ENCODE measurements at regions not wholly inside any gene's neighbourhood (a gene's known extent, or its start where the extent isn't known, plus 50 kb on each side); places are given as distances from the start of the nearest gene placed in this dataset.

DNA sequence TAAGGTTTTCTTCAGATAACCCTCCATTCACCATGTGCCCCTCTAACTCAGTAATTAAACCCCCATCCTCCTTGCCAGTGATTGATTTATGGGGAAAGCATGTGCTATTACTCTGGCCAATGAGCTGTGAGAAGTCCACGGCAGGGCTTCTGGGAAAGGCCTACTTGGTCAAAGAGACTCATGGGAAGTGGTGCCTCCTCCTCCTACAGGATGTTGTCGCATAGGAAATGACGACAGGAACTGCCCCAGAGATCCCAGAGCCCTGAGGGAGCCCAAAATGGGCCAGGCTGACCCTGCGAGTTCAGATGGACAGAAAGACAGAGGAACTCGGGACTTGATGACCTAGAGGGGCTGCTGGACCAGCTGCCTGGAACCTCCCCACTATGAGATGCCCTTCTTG, 938.1 kb upstream of the TMEM132C start:
- no peaks in the 10 kb centered on the region; the same call in 2 of the 3 replicates for H3K9me3 ChIP-seq (replicated peaks; ENCODE audit: control insufficient read depth, insufficient read depth, low read length)
- H3K9ac ChIP-seq (ENCODE audit: control insufficient read depth, insufficient read depth, low read length) = no peak overlapping the region
- H3K4me1 ChIP-seq (ENCODE audit: control insufficient read depth, insufficient read depth, low read length) = no peaks in the 10 kb centered on the region
- ChIA-PET RAD21 (ENCODE audit: unreplicated experiment) (no interaction called here), SMC1A (ENCODE audit: uncharacterized antibody, unreplicated experiment) (no interaction called here), POLR2A (no interaction called here), CTCF (no interaction called here)
- no peak for ATAC-seq
- DNase-seq (ENCODE audit: low read depth, low spot score) = no peak
- in situ Hi-C loops (cut with MboI) = no loop called here
- intact Hi-C loops (cut with micrococcal nuclease; ENCODE audit: unreplicated experiment) = no loop called here
- H3K79me2 ChIP-seq (ENCODE audit: control insufficient read depth, insufficient read depth, low read length) = no peaks in the 10 kb centered on the region
- H3K27me3 ChIP-seq (replicated peaks in 1 of 2; ENCODE audit: control insufficient read depth in 2 of 2, insufficient read depth in 2 of 2, low read length in 1 of 2) = no peaks in the 10 kb centered on the region
- H3K36me3 ChIP-seq (ENCODE audit: control insufficient read depth in 2 of 2, insufficient read depth in 2 of 2, low read length in 1 of 2) = no peaks in the 10 kb centered on the region
- H3K4me2 ChIP-seq (ENCODE audit: control insufficient read depth, insufficient read depth) = no peak overlapping the region
- H2AFZ ChIP-seq (ENCODE audit: control insufficient read depth, low read depth, low read length) = no peak overlapping the region
- no TSS peak for BruUV-seq (replicated peaks)
- no peak overlapping the region for H3K4me3 ChIP-seq
- 0% methylated on average over 5 of the region's 5 CpGs for WGBS (ENCODE audit: insufficient coverage, insufficient replicate concordance, low lambda C conversion rate, missing lambda C conversion rate)
- H4K20me1 ChIP-seq (ENCODE audit: control insufficient read depth, insufficient read depth) = no peaks in the 10 kb centered on the region
- no peak overlapping the region for H3K27ac ChIP-seq (ENCODE audit: control insufficient read depth, insufficient read depth)
- TF ChIP-seq PML (IDR thresholded peaks at IDR 0.05; ENCODE audit: low read length) = no peak
- TF ChIP-seq, protein P1, sequence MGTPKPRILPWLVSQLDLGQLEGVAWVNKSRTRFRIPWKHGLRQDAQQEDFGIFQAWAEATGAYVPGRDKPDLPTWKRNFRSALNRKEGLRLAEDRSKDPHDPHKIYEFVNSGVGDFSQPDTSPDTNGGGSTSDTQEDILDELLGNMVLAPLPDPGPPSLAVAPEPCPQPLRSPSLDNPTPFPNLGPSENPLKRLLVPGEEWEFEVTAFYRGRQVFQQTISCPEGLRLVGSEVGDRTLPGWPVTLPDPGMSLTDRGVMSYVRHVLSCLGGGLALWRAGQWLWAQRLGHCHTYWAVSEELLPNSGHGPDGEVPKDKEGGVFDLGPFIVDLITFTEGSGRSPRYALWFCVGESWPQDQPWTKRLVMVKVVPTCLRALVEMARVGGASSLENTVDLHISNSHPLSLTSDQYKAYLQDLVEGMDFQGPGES (IDR thresholded peaks at IDR 0.05) = no peak
- TF ChIP-seq LARP7 (IDR thresholded peaks at IDR 0.05) = no peak
- no peak for TF ChIP-seq CHD1 (IDR thresholded peaks at IDR 0.05; ENCODE audit: low read depth, low read length)
- TF ChIP-seq MTA2 (IDR thresholded peaks at IDR 0.05; ENCODE audit: low read depth) = no peak
- no peak for TF ChIP-seq SRF (IDR thresholded peaks at IDR 0.05; ENCODE audit: low read depth in 2 of 2, low read length in 2 of 2)
- TF ChIP-seq, protein P2, sequence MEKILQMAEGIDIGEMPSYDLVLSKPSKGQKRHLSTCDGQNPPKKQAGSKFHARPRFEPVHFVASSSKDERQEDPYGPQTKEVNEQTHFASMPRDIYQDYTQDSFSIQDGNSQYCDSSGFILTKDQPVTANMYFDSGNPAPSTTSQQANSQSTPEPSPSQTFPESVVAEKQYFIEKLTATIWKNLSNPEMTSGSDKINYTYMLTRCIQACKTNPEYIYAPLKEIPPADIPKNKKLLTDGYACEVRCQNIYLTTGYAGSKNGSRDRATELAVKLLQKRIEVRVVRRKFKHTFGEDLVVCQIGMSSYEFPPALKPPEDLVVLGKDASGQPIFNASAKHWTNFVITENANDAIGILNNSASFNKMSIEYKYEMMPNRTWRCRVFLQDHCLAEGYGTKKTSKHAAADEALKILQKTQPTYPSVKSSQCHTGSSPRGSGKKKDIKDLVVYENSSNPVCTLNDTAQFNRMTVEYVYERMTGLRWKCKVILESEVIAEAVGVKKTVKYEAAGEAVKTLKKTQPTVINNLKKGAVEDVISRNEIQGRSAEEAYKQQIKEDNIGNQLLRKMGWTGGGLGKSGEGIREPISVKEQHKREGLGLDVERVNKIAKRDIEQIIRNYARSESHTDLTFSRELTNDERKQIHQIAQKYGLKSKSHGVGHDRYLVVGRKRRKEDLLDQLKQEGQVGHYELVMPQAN (conservative IDR thresholded peaks at IDR 0.05) = no peak
- TF ChIP-seq BACH1 (IDR thresholded peaks at IDR 0.05; ENCODE audit: borderline replicate concordance) = no peak
- TF ChIP-seq EED (IDR thresholded peaks at IDR 0.05; ENCODE audit: low read depth) = no peak
- TF ChIP-seq SREBF2 (IDR thresholded peaks at IDR 0.05; ENCODE audit: low read length) = no peak
- TF ChIP-seq SMAD5 (IDR thresholded peaks at IDR 0.05; ENCODE audit: low read depth) = no peak
- TF ChIP-seq, protein P3, sequence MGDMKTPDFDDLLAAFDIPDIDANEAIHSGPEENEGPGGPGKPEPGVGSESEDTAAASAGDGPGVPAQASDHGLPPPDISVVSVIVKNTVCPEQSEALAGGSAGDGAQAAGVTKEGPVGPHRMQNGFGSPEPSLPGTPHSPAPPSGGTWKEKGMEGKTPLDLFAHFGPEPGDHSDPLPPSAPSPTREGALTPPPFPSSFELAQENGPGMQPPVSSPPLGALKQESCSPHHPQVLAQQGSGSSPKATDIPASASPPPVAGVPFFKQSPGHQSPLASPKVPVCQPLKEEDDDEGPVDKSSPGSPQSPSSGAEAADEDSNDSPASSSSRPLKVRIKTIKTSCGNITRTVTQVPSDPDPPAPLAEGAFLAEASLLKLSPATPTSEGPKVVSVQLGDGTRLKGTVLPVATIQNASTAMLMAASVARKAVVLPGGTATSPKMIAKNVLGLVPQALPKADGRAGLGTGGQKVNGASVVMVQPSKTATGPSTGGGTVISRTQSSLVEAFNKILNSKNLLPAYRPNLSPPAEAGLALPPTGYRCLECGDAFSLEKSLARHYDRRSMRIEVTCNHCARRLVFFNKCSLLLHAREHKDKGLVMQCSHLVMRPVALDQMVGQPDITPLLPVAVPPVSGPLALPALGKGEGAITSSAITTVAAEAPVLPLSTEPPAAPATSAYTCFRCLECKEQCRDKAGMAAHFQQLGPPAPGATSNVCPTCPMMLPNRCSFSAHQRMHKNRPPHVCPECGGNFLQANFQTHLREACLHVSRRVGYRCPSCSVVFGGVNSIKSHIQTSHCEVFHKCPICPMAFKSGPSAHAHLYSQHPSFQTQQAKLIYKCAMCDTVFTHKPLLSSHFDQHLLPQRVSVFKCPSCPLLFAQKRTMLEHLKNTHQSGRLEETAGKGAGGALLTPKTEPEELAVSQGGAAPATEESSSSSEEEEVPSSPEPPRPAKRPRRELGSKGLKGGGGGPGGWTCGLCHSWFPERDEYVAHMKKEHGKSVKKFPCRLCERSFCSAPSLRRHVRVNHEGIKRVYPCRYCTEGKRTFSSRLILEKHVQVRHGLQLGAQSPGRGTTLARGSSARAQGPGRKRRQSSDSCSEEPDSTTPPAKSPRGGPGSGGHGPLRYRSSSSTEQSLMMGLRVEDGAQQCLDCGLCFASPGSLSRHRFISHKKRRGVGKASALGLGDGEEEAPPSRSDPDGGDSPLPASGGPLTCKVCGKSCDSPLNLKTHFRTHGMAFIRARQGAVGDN (IDR thresholded peaks at IDR 0.05) = no peak
- TF ChIP-seq ATF7 (IDR thresholded peaks at IDR 0.05; ENCODE audit: low read depth) = no peak
- TF ChIP-seq, protein P4, sequence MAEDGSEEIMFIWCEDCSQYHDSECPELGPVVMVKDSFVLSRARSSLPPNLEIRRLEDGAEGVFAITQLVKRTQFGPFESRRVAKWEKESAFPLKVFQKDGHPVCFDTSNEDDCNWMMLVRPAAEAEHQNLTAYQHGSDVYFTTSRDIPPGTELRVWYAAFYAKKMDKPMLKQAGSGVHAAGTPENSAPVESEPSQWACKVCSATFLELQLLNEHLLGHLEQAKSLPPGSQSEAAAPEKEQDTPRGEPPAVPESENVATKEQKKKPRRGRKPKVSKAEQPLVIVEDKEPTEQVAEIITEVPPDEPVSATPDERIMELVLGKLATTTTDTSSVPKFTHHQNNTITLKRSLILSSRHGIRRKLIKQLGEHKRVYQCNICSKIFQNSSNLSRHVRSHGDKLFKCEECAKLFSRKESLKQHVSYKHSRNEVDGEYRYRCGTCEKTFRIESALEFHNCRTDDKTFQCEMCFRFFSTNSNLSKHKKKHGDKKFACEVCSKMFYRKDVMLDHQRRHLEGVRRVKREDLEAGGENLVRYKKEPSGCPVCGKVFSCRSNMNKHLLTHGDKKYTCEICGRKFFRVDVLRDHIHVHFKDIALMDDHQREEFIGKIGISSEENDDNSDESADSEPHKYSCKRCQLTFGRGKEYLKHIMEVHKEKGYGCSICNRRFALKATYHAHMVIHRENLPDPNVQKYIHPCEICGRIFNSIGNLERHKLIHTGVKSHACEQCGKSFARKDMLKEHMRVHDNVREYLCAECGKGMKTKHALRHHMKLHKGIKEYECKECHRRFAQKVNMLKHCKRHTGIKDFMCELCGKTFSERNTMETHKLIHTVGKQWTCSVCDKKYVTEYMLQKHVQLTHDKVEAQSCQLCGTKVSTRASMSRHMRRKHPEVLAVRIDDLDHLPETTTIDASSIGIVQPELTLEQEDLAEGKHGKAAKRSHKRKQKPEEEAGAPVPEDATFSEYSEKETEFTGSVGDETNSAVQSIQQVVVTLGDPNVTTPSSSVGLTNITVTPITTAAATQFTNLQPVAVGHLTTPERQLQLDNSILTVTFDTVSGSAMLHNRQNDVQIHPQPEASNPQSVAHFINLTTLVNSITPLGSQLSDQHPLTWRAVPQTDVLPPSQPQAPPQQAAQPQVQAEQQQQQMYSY (CRISPR knock-in tag; IDR thresholded peaks at IDR 0.05) = no peak
- no peak for FAIRE-seq
